ENCODE measurements at regions not wholly inside any gene's neighbourhood (a gene's known extent, or its start where the extent isn't known, plus 50 kb on each side); places are given as distances from the start of the nearest gene placed in this dataset.

GRCh38 chr22:22111267-22111751 is 128.7 kb upstream of the TOP3B start:
- no peak overlapping the region for H3K27ac ChIP-seq
- TF ChIP-seq, protein P1, sequence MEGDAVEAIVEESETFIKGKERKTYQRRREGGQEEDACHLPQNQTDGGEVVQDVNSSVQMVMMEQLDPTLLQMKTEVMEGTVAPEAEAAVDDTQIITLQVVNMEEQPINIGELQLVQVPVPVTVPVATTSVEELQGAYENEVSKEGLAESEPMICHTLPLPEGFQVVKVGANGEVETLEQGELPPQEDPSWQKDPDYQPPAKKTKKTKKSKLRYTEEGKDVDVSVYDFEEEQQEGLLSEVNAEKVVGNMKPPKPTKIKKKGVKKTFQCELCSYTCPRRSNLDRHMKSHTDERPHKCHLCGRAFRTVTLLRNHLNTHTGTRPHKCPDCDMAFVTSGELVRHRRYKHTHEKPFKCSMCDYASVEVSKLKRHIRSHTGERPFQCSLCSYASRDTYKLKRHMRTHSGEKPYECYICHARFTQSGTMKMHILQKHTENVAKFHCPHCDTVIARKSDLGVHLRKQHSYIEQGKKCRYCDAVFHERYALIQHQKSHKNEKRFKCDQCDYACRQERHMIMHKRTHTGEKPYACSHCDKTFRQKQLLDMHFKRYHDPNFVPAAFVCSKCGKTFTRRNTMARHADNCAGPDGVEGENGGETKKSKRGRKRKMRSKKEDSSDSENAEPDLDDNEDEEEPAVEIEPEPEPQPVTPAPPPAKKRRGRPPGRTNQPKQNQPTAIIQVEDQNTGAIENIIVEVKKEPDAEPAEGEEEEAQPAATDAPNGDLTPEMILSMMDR (IDR thresholded peaks at IDR 0.05) = no peak
- TF ChIP-seq POLR2A (IDR thresholded peaks at IDR 0.05) = no peak
- H3K9me3 ChIP-seq = no peaks in the 10 kb centered on the region
- H3K36me3 ChIP-seq = no peaks in the 10 kb centered on the region
- WGBS (ENCODE audit: insufficient coverage, low coverage, low lambda C conversion rate, missing lambda C conversion rate) = 60% methylated on average over 1 of the region's 4 CpGs
- H3K27me3 ChIP-seq = no peaks in the 10 kb centered on the region
- no peak overlapping the region for H3K4me3 ChIP-seq
- intact Hi-C loops (cut with DNase I) = no loop called here
- DNase-seq = no peak
- ATAC-seq = peak in 1 of 4 donors; percentile 16
- no peaks in the 10 kb centered on the region for H3K4me1 ChIP-seq

DNA sequence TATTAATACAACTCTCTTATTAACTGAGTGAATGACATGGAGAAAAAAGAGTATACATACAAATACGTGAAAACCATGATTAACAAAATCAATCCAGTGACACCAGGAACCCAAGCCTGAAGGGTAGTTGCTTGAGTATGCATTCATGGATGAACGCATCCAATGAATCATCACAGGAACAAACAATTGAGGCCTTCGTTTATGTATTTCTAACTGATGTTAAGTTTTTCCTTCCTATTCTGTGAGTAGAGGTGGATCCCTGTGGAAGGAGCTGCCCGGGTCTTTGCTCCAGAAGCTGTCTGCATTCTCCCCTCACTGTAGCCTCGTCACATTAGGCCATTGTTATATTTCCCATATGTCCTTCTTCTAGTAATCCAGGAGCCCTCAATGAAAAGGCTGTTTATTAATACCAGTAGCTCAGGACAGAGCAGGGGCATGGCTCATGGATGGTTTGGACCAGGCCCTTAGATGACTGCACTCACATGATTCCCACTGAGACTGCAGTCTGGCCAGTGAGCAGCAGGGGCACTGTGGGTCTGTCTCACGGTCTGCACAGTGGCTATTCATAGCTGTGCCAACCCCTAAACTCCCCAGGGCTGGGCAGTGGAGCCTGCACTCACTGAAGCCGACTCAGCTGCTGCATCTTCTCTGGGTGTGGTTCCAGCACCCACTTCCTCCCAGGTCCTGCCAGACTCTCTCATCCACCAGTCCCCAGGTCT is 128.1 kb upstream of the TOP3B start:
- no peaks in the 10 kb centered on the region for H3K36me3 ChIP-seq
- intact Hi-C loops (cut with DNase I) = no loop called here
- no peak for DNase-seq
- no peak overlapping the region for H3K4me3 ChIP-seq
- H3K27me3 ChIP-seq = no peaks in the 10 kb centered on the region
- ATAC-seq = peak; percentile 49 to 83 (median 72)
- no peak for TF ChIP-seq POLR2A (IDR thresholded peaks at IDR 0.05)
- TF ChIP-seq, protein P1 (IDR thresholded peaks at IDR 0.05) = peak; percentile 23 to 37 (median 26)
- H3K9me3 ChIP-seq = no peaks in the 10 kb centered on the region
- 68% methylated on average over 6 of the region's 7 CpGs for WGBS (ENCODE audit: insufficient coverage, low coverage, low lambda C conversion rate, missing lambda C conversion rate)
- H3K27ac ChIP-seq = no peak overlapping the region
- H3K4me1 ChIP-seq = no peaks in the 10 kb centered on the region

- Histone ChIP-seq H3K9me3 (no peaks in the 10 kb centered on the region), H3K36me3 (no peaks in the 10 kb centered on the region), H3K27ac (no peak overlapping the region), H3K27me3 (no peaks in the 10 kb centered on the region), H3K4me1 (no peaks in the 10 kb centered on the region), H3K4me3 (no peak overlapping the region)
- ATAC-seq (peak in 2 of 4 donors; percentile 51 to 65), DNase-seq (no peak)
- WGBS (ENCODE audit: insufficient coverage, low coverage, low lambda C conversion rate, missing lambda C conversion rate) = 44% methylated on average over 4 of the region's 4 CpGs
- no peak for TF ChIP-seq POLR2A (IDR thresholded peaks at IDR 0.05)
- TF ChIP-seq, protein P1 (IDR thresholded peaks at IDR 0.05) = peak in 3 of 4 donors; percentile 10 to 34 (median 26)
- intact Hi-C loops (cut with DNase I) = no loop called here
Observed at GRCh38 chr22:22109693-22110466, 127.3 kb upstream of the TOP3B start.

DNA sequence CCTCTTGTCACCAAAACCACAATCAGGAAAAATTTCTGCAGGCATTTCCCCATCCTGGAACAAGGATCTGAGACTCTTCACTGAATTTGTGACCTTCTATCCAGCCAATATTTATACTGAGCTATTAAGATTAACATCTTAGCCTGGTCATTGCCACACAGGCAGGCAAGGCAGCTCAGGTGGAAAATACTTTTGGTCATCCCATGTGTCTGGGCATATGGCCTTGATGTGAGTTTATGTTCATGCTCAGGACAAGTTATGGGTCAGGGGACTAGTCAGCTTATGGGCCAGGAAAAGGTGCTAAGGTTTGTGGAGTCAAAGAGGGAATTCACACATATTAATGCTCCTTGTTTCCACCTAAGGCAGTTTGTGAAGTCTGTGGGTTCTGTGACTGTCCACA is 124.3 kb upstream of the TOP3B start:
- no peaks in the 10 kb centered on the region for H3K4me1 ChIP-seq
- no peak overlapping the region for H3K27ac ChIP-seq
- ATAC-seq (no peak), DNase-seq (no peak)
- H3K4me3 ChIP-seq = no peak overlapping the region
- intact Hi-C loops (cut with DNase I) = no loop called here
- H3K36me3 ChIP-seq = no peaks in the 10 kb centered on the region
- no peaks in the 10 kb centered on the region for H3K27me3 ChIP-seq
- TF ChIP-seq, protein P1 (IDR thresholded peaks at IDR 0.05) = no peak
- TF ChIP-seq POLR2A (IDR thresholded peaks at IDR 0.05) = no peak
- H3K9me3 ChIP-seq = no peaks in the 10 kb centered on the region

Measured in right lobe of liver (tissue), 6 donors.